ENCODE measurements at regions not wholly inside any gene's neighbourhood (a gene's known extent, or its start where the extent isn't known, plus 50 kb on each side); places are given as distances from the start of the nearest gene placed in this dataset.
"Not testable (repeated sequence)": the region's sequence is repeated elsewhere in the genome, so short reads cannot be mapped to it uniquely, and the experiment has no call there.

- DNase-seq = no peak
Observed at GRCh38 chr17:33950061-33950460, 305.0 kb upstream of the CCL2 start.

- no peak for DNase-seq
Observed at GRCh38 chr17:33952425-33952824, 302.7 kb upstream of the CCL2 start.

GRCh38 chr17:33954597-33954996, 300.5 kb upstream of the CCL2 start:
- DNase-seq = no peak

DNA sequence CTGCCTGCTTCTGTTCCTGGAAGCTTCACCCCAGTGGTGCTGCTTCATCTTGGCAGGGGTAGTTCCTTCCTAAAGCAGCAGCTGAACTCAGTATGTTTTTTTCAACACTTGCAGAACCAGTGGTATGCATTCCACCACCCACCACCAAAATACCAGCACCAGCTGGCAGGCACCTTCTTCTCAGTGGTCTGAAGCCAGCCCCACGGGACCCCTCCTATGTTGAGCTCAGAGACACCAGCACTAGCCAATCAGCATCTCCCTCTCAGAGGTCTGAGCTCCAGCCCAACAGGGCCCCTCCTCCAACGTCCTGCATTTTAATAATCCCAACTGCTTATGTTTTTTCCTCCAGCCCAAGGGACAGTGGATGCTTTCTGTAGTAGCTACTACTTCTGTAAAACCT, 299.6 kb upstream of the CCL2 start:
- no peak for DNase-seq

DNA sequence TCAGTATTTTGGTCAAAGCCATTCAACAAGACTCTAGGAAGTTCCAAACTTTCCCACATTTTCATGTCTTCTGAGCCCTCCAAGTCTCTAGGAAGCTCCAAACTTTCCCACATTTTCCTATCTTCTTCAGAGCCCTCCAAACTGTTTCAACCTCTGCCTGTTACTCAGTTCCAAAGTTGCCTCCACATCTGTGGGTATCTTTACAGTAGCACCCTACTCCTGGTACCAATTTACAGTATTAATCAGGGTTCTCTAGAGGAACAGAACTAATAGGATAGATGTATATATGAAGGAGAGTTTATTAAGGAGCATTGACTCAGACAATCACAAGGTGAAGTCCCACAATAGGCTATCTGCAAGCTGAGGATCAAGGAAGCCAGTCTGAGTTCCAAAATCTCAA, 296.0 kb upstream of the CCL2 start:
- DNase-seq = not testable (repeated sequence)

- DNase-seq = no peak
Observed at GRCh38 chr17:33962857-33963655, 292.0 kb upstream of the CCL2 start.

- DNase-seq = no peak
Observed at GRCh38 chr17:33964344-33964979, 290.6 kb upstream of the CCL2 start.

DNA sequence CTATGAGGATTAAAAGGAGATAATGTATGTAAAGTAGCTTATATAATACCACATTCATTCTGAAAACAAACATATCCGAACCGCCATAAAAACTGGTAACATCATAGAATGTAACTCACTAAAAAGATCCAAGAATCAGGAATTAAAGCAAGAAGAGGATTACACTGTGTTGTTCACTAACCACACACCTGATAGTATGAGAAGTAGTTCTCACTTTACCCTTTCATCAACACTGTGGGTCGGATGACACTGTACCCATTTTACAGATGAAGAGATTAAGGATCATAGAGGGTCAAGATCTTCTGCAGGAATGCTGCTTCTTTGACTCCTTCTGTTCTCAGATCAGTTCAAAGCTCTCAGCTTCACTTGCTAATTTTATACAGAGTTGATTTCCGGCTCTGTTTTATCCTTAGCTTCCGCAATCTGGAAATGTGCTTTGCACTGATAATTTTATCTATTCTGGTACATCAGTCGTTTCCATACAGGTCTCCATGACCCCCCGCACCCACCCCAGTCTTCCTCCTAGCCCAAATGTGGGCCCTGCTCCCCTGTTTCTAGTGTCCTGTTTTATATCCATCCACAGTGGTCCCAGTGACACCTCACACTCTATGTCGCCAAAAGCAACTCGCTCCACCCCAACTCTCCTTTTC, 288.6 kb upstream of the CCL2 start:
- no peak for DNase-seq

- no peak for DNase-seq
Observed at GRCh38 chr17:33967608-33968349, 287.3 kb upstream of the CCL2 start.

GRCh38 chr17:33968350-33969044, 286.6 kb upstream of the CCL2 start:
- DNase-seq = no peak

DNA sequence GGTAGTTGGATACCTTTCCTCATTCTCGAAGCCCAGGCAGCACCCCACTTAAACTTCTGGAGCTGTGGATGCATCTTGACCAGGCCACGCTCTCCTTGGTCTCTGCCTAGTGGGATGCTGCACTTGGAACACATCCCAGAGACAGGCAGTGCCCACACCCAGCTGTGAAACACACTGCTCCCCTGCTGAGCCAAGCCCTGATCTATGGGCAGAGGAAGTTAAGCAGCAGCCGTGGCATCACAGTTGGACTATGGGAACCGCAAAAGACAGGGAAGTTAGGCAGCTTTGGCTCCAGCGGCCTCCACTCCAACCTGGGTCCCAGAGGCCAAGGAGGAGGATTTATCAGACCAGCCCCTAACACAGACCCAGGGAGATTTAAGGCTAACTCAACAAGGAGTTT, 284.8 kb upstream of the CCL2 start:
- DNase-seq = no peak

DNA sequence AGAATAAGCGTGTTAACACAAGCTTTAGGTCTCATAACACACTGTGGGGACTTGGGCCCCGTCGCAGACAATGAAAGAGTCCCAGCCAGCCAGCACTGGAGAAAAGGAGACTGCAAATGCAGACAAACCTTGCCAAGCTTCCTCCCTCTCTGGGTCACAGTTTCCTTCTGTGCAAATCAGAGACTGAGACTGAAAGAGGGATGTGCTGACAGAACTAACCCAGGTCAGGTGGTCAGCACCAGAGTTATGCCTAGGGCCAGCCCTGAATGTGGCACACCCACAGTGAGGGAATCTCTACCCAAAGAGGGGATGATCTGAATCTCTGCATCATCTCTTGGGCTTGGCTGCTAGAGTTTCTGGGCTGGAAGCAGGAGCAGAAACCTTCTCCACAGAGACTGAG, 282.3 kb upstream of the CCL2 start:
- DNase-seq = no peak

DNA sequence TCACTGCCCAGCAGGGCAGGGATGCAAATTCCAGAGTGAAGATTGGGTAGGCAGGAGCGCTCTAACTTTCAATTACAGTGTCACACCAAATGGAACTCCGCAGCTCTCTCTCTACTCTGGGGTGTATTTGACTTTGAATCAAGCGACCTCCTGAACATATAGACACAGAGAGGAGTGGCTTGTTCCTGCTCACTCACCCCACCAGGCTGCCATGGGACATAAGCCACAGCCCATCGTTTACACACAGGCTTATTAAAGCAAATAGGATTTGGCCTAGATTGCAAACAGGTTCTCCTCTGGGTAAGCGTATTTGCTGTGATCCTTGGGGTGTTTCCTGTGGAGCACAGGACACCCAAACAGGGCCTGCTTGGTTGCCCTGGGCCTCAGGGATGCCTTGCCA, 281.6 kb upstream of the CCL2 start:
- DNase-seq = no peak

DNA sequence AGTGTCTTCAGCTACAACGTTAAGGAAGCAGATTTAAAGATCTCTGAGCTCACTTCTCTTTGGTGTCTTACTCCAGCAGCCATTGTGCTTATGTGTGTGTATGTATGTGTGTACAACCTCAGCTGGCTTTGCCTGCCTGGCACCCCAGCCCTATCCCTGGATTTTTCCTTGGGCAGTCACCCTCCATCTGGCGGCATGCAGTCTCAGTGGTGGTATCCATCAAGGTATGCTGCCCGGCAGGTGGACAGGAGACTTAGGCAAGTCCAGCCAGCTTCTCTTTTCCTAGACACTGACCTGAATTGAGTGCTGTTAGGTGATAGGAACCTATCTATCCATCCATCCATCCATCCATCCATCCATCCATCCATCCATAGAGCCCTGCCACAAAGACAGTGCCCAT, 280.8 kb upstream of the CCL2 start:
- no peak for DNase-seq

DNA sequence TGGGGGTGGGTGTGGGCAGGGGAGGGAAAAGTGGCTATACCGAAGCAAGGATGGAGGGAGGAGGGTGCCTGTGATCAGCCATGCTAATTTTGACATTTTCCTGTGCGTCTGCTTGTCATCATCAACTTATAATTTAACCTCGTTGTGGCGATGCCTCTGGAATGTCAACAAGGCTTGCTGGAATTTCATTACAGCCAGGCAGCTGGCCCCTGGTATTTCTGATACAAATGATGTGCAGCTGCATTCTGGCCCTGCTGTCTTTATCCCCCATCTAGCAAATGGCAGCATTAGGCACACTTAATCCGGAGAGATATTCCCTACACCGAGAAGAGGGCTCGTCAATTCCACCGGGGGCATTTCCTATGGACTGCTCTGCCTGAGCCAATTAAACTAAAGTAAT, 278.3 kb upstream of the CCL2 start:
- no peak for DNase-seq

DNA sequence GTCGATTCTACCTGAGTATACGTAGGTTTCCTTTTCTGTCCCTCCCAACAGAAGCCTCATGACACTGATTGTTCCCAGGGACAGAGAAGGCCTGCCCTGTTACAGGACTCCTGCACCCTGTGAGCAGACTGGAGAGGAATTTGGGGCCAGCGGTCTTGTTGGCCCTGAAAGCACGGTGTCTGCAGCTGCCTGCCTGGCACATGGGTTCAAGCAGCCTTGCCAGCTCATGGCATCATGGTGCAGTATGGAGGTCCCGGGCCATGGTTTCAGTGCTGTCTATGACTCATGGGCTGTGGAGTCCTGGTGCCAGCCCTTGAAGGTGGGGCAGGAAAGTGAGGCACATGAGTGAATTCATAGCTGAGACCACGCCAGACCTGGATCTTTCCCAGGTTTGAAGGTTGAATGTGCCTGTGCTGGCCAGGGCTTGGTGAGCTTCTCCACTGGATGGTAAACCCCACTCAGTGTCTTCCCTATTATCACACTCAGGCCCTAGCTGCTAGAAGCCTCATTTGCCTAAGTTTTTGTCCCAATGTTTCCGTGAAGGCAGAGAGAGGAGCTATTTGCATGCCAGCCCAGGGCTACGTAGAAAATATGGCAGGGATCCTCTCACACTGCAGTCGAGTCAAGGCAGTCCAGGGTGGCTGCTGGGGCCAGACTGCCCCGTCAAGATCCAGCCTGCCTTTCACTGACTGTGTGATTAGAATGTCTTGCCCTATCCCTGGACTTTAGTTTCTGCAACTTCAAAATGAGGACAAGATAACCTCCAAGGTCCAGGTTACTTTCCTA, 277.2 kb upstream of the CCL2 start:
- no peak for DNase-seq

DNA sequence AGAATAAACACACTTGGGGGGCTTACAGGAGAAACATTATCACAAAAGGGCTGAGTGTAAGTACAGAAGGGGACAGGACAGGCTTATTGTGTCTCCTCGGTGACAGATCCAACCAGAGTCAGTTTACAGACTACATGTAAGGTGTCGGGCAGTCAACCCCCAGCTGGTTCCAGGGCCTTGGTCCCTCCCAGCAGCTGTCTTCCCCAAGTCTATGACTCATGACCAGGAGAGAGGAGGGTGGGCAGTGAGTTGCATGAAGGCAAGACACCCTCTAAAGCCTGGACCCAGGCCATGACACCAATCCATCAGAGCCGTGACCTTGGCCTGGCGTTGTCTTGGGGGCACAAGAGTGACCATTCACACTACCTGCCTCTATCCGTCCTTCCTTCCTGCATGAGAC, 276.2 kb upstream of the CCL2 start:
- DNase-seq = no peak

GRCh38 chr17:33980193-33980592, 274.9 kb upstream of the CCL2 start:
- no peak for DNase-seq

DNA sequence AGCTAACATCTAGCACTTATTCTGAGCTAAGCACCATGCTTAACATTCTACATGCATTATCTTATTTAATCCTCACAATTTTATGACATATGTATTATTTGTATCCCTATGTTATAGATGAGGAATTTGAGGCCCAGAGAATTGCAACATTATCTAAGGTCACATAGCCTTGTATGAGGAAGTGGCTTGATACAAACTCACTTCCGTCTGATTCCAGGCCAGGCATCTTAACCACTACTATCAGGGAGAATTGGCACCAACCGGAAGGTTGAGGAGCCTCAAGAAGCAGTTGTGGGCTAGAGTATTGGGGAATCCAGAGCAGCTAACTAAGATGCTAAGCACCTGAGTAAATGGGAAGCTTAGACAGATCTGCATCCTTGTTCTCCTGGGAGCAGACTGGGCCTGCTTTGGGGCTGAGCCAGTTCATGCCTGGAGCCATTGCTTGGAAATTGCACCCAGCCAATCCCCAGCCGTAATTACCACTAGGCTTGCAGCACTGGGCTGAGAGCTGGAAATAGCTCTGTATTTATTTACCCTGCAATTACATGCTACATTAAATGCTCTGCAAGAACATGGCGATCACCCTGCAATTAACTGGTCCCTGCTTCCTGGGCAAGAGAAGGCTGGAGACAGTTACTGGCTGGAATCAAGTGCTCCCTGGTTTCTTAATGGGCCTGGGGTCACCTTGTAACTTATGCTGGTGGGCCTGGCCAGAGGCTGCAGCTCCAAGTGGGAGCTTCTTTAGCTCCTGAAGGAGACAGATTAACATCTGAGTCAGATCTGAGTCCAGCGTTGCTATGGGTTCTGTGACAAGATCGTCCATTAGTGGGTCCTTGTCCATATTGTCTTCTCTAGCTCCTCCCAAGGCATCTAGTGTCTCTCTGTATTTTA, 273.1 kb upstream of the CCL2 start:
- DNase-seq = no peak

GRCh38 chr17:33982909-33983308, 272.2 kb upstream of the CCL2 start:
- no peak for DNase-seq

Data from NCI-H524 treated with DMSO at 0.1 percent for 48 hours (cell line).